Left cardiac atrium (tissue), 4 donors: ENCODE measurements at regions not wholly inside any gene's neighbourhood (a gene's known extent, or its start where the extent isn't known, plus 50 kb on each side); places are given as distances from the start of the nearest gene placed in this dataset.

Source experiments
- ATAC-seq, 2 donors: fragments of 200-7000 bp; cut with Tn5 transposase; one replicate each; pipeline ENCODE4 v1.9.1; 2020; ENCODE audit warnings: mild to moderate bottlenecking in 2 of 2, moderate library complexity in 2 of 2
- DNase-seq: peaks from one replicate; pipeline ENCODE4 v3.0.0-alpha.2; 2020
- intact Hi-C, 2 donors: fragments of 100-400 bp; cut with DNase I; formaldehyde crosslinking; loops; one replicate each; pipeline versions ENCODE4 v1.14.1 to v1.15.1; 2022 to 2023
- donor health status: DM: no; HTN: yes; CAD: no.
- donor health status: DM: no; HTN: yes; CAD: no; lungs with severe emphysema.
- donor health status: DM: yes; HTN: yes; CAD: no.
- donor health status: Dilated cardiomyopathy.

DNA sequence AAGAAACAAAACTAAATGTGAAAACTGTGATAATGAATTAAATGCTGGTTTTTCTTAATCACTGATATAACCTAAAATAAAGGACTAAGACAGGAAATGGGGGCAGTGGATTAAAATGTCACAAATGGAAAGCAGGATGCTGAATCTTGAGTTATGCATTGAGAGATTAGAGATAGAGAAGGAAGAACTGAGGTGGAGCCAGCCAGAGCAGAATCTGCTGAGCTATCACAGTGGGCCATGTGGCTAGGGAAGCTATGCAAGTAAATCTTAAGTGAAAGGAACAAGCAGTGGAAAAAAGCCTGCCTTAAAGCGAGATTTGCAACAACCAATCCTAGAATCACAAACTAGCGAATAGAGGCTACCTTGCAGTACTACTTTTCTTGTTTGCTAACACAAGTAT is 188.5 kb upstream of the RASA1 start:
- intact Hi-C loops: loop anchor here in 1 of 2 donors (10.0 kb wide), 1 partner anchor 316 kb away; no protein-coding TSS in a partner anchor
- ATAC-seq (no peak), DNase-seq (no peak)

DNA sequence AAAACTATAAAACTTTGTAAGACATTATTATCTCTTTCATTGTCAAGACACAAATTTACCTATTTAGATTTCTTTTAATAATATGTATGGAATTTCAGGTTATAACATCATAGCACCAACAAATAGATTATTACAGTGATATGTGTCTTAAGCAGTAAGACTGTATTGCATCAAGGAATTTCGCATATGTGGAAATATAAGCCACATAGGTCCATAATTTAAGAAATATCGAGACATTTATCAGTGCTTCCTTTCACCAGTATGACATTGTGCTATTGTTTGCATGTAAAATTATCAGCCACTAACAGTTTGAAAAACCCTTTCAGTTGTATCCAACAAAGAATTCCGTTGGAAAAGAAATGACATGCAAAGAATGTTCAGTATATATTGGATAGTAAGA is 186.7 kb upstream of the RASA1 start:
- intact Hi-C loops: no loop called here
- DNase-seq: no peak
- no peak for ATAC-seq

DNA sequence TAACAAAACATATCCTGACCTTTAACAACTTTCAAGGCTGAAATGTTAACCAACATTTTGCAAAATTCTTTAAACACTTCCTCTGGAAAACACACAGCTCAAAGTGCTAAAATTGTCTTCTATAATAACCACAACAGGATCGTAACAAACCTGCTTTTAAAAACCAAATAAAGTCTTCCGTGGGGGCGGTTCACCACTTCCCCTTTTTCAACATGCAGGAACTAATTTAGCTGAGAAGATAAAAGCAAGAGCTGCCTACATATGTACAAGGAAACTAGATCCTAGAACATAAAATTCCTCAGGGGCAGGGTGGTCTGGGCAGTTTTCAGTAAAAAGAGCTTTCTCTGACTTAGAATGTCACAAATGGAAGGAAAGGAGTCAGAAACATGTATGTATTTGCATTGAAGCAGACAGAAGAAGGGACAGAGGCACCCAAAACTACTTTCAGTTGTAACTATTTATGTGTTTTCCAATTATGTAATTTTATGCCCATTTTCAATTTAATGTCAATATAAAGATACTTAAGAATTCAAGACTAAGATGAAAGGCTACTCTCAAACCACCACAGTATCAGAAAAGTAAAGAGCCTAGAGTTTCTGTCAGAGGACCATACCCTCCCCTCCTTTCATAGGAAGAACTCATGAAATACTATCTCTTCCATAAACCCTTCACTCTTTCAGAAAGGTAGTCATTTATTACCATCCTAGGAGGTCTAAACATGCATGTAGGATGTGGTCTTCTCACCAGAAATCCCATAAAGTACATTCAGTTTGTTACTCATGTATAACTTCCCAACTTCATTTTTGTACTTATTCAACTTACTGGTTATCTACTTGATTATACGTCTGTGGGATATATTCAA is 185.9 kb upstream of the RASA1 start:
- DNase-seq: no peak
- intact Hi-C loops: no loop called here
- peak; percentile 21 to 38 for ATAC-seq

DNA sequence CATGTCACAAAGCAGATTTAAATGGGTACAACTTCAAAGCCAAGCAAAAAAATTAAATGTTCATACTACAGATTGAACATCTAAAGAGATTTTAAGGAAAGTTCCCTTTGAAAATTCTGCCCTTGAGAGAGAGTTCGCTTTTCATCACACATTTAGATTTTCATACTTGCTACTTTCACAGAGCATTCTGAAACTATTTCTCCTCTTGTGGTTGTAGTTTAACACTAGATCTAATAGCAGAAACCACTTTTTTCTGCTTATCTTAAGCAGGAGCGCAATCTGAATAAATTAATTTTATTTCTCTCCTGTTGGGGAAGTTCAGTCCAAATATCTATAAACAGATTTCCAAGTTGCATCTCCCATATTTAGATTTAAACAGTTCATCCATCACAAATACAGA is 173.3 kb upstream of the RASA1 start:
- DNase-seq: no peak
- no peak for ATAC-seq
- intact Hi-C loops: no loop called here

DNA sequence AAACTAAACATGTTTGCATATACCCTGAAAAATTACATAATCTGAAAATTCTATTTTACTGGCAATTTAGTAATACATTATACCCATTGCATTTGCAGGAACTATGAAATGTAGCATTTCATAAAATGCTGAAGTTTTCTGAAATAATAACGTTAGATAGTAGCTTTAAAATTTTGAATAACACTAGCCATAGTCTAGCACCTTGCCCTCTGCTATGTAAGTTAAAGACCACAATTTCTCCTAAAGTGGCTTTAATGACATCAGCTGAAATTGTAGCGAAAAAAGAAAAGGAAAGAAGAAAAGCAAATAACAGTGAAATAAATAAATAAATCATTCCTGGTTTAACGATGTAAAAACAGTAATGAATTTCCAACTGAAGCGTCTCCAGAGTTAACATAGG is 172.8 kb upstream of the RASA1 start:
- intact Hi-C loops: no loop called here
- DNase-seq: no peak
- no peak for ATAC-seq

DNA sequence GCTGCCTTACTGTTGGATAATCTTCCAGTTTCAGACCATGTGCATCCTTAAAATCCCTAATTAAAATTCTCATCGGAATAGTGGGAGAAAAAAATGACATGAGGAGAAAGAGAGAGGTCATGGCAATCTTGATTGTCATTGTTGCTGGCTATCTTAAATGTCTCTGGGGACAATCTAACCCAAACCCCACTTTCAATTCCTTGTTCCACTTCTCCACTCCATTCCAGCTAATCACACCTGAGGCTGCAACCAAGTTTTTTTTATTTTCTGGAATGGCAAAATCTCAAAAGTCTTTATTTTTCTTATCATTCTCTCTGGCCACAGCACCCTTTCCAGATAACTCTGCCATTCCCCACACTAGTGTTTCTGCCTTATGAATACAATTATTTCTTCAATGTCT is 171.9 kb upstream of the RASA1 start:
- no peak for ATAC-seq
- intact Hi-C loops: no loop called here
- DNase-seq: no peak

DNA sequence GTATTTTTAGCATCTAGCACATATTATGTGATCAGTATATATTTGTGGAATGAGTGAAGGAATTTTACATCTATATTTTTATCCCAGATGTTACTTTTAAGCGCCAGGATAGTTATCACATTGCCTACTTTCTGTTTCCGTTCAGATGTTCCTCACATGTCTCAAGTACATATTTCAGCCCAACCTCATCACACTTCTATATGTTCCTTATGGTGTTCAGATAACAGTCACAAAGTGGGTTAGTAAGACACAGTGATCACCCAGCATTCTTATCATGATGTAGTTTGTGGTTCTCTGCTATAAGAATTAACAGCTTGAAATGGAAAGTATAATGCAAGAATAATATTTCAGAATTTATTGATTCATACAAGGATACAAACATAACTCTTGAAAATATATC is 170.0 kb upstream of the RASA1 start:
- intact Hi-C loops: no loop called here

DNA sequence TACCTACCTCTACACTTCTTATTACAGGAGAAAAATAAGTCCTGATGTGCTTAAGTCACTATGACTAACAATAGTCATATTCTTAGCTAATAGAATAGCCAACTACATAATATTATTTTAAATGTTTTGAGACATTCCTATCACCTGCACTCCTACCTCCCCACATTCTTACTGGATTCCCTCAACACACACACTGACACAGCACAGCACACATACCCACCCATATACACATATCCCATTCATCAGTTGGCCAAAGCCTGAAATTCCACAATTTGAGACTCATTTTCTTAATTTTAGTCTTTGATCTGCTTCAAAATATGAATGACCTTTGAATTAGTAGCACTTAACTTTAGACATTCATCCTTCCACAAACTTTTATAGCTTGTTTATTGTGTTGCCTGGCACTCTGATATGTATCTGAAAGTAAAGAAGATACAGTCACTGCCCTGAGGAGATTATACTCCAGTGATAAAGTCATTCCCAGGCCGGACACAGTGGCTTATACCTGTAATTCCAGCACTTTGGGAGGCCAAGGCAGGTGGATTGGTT is 168.3 kb upstream of the RASA1 start:
- no peak for DNase-seq
- intact Hi-C loops: no loop called here
- ATAC-seq: no peak

More for the DNA sequence above, 170.0 kb upstream of the RASA1 start:
- ATAC-seq (no peak), DNase-seq (no peak)

DNA sequence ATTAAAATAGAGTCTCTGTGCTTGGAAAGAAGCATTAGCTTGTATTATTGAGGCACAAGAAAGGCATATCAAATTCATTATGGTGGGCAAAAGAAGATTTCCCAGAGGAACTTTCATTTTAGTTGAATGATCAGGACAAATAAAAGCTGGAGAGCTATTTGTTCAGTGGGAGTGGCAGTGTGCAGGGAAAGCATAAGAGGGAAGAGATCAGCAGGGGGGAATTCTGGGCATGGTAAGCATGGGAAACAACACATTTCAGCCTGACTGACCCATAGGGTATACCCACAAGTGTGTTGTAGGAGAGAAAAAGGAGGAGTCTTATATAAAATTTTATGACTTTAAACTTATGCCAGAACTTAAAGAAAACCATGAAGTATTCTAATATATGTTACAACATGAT is 167.7 kb upstream of the RASA1 start:
- ATAC-seq (no peak), DNase-seq (no peak)
- intact Hi-C loops: no loop called here

DNA sequence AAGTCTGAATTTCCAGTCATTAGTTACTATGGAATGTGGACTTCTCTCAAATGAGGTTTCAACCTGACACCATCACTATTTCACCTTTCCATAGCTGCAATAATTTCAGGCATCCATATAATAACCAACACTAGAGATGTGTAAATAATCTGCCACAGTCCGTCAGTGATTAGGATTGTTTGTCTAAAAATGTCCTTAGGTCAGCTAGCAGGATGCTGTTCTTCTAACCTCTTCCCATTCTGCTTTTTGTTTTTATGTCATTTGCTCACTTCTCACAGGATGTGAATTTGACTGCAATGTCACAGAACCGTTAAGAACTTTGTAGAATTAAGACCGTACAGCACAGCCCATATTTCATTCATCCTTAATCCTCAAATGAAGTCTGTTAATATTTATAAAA is 166.4 kb upstream of the RASA1 start:
- intact Hi-C loops: no loop called here
- ATAC-seq (no peak), DNase-seq (no peak)

DNA sequence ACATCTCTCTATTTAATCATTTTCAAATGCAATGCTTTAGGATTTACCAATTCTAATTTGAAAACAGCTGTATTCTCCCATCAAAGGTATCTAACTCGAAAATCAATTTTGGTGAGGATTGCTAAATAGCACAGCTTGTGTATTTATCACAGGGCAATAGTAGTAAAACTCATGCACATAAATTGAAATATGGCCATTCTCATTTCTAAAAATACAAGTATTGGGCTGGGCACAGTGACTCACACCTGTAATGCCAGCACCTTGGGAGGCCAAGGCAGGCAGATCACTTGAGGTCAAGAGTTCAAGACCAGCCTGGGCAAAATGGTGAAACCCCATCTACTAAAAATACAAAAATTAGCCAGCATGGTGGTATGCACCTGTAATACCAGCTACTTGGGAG is 164.8 kb upstream of the RASA1 start:
- intact Hi-C loops: no loop called here
- DNase-seq: no peak
- no peak for ATAC-seq

DNA sequence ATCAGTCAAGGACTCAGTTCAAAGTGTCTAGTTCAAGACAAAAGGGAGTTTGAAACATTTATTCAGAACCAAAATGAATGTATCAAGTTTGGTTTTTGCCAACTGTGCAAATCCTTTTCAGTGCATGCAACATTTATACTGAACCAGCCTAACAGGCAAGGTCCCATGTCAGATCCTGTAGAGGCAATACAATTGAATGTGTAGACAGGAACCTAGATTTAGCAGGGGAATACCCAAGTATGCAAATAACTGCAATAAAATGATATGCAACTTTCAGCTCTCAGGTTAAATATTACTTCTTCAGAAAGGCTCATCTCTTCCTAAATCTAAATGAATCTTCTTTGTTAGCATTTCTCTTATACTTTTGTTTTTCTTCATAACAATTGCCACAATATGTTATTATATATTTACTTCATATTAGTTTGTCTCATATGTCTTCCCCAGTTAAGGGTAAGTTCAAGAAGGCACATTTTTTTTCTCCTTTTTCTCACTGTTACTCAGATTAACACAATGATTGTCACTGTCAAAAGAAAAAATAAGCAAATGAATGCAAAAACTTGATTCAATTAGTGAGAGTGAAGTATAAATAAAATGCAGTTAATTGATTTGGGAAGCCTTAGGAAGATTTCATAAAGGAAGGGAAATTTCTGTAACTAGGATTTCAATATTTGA is 163.9 kb upstream of the RASA1 start:
- intact Hi-C loops: no loop called here
- no peak for DNase-seq
- no peak for ATAC-seq

DNA sequence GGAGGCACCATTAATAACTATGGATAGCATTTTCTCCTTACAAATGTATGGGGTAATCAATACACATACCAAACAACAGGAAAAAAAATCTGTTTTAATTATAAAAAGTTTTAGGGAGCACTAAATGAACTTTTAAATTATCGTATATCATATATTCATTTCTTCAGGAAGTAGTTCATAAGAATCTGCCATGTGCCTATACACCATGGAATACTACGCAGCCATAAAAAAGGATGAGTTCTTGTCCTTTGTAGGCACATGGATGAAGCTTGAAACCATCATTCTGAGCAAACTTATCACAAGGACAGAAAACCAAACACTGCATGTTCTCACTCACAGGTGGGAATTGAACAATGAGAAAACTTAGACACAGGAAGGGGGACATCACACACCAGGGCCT is 162.1 kb upstream of the RASA1 start:
- intact Hi-C loops: no loop called here
- ATAC-seq: no peak
- DNase-seq: no peak

DNA sequence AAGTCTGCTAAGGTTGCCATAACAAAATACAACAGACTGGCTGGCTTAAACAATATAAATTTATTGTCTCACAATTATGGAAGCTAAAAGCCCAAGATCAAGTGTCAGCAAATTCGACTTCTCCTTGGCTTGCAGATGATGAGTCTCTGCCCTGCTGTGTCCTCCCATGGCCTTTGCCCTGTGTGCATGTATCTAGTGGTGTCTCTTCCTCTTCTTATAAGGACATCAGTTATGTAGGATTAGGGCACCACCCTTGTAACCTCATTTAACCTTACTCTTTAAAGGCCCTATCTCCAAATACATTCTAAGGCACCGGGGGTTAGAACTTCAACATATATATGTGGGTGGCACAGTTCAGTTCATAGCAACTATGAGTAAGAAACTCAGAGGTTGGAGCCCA is 157.9 kb upstream of the RASA1 start:
- intact Hi-C loops: no loop called here

DNA sequence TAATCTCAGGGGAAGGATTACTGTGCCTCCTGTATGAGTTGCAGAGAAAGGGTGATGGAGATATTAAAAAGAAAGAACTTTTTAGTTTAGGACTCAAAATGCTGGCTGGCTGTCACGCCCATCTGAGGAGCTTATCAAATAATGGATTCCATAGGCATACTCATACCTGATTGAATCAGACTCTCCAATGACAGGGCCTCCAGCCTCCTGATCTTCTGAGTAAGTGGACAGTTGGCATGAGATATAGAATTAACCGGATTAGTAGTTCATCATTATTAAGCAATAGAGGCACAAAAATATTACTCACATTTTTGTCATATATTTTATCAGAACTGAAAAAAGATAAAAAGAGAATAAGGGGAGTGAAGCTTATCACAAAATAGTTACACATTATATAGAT is 157.0 kb upstream of the RASA1 start:
- ATAC-seq (no peak), DNase-seq (no peak)
- intact Hi-C loops: no loop called here

More for the DNA sequence above, 157.9 kb upstream of the RASA1 start:
- ATAC-seq (peak in 1 of 2 donors; percentile 50), DNase-seq (no peak)

DNA sequence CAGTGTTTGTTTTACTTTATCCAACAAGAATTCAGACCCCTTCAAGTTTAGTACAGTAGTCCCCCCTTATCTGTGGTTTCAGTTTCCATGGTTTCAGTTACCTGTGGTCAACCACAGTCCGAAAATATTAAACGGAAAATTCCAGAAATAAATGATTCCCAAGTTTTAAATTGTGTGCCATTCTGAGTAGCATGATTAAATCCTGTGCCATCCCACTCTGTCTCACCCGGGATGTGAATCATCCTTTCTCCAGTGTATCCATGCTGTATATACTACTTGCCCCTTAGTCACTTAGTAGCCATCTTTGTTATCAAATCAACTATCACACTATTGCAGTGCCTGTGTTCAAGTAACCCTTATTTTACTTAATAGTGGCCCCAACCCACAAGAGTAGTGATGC is 153.8 kb upstream of the RASA1 start:
- DNase-seq: no peak
- intact Hi-C loops: no loop called here
- no peak for ATAC-seq

DNA sequence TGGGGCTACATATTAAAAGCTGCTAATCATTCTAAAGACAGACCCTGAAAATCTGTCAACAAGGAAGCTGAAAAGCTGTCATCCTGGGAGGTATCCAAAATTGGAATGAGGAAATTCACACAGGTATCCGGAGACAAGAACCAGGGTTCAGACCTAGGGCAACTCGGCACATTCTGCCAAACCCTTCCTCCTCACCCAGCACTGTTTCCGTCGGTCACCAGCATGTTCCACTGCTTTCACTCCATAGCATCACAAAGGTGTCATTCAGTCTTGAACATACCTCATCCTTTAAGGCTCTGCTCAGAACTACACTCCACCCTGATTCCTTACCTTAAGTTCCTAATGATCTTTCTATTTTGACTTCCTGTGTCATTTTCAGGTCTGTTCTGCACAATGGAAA is 153.1 kb upstream of the RASA1 start:
- DNase-seq (no peak), ATAC-seq (no peak)
- intact Hi-C loops: no loop called here

DNA sequence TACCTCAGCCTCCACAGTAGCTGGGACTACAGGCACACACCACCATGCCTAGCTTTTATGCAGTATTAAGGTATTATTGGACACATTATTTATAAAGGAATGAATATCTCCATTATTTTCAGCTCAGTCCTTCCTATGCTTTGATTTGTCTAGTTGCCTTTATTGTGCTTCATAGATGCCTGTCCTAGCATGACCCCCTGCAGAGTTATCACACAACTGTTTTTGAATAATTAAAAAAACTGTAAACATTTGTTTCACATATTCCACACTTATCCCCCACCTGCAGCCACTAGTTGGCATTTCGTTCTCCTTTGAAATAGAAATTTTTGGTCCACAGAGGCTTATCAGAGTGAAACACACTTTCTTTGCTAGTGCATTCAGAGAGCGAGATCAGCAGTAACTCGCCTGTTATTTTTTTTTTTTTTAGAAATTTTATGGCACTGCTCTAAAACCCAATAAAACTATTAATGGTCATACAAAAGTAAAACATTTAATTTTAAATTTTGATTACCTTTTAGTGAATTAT is 151.8 kb upstream of the RASA1 start:
- DNase-seq: no peak
- intact Hi-C loops: no loop called here
- ATAC-seq: no peak

DNA sequence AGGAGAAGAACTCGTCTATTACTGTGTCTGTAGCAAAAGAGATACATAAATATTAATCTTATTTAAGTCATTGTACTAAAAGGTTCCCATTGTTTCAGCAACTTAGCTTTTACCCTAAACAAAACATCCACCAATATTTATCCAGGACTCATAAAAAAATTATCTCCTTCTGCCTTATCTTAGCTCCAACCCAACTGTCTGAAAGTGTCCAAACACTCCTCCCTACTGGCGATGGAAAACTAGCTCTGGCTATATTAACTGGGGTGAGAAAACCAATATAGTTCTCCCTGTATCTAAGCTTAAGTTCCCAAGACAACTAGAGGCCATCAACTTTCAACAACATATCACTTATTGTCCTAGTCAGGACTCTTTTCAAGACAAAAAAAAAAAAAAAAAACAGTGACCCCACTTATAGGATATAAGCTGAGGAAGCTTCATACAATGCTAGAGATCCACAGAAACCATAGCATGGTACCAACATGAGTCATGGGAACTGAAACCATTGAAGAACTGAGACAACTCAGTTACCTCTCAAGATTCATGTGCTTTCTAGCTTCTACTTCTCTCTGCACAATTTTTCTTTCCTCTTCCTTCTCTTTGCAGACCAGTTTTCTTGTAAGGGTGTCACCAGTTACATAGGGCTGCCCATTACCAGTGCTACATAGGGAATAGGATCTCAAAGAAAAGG is 150.7 kb upstream of the RASA1 start:
- intact Hi-C loops: no loop called here
- DNase-seq (no peak), ATAC-seq (no peak)

DNA sequence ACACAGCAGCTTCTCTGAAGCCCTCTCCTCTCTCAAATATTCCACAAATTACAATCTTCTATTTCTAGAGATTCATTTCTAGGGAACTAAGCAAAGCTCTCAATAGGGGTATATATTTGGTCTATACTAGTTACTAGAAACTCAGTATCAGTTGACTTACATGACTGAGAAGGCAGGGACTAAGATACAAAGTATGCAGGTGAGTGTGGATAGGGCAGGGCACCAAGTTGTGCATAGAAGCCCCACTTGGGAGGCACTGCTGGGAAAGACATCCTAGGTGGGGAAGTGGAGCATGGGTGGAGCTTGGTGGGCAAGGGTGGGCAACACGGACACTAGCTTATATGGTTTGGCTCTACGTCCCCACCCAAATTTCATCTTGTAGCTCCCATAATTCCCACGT is 148.1 kb upstream of the RASA1 start:
- ATAC-seq (no peak), DNase-seq (no peak)
- intact Hi-C loops: no loop called here
